HCT116 (cell line): ENCODE measurements at regions not wholly inside any gene's neighbourhood (a gene's known extent, or its start where the extent isn't known, plus 50 kb on each side); places are given as distances from the start of the nearest gene placed in this dataset.

ENCODE experiments used
- ATAC-seq: fragments of 200-7000 bp; cut with Tn5 transposase; 2 replicates; pipeline ENCODE4 v1.9.1; 2020; ENCODE audit warnings: mild to moderate bottlenecking, moderate library complexity
- BruUV-seq: library from RNA; stranded (reverse); fragments of 400-500 nt; replicated peaks from 2 replicates; lab custom pipeline; 2021; lab: Mats Ljungman, UMichigan
- CTCF ChIA-PET: fragments of 300-600 bp; sonication (Branson Sonifier 250); formaldehyde crosslinking; loops from one replicate; lab custom pipeline; 2021; ENCODE audit warnings: antibody characterized with exemption; lab: Charles Lee
- POLR2A ChIA-PET: fragments of 300-600, 350-600 bp; sonication (Branson Sonifier 250); formaldehyde crosslinking; loops from one replicate; lab custom pipeline; 2021; ENCODE audit warnings: antibody characterized with exemption; lab: Charles Lee
- RAD21 ChIA-PET, 2 experiments: fragments of 300-600 bp; sonication (Branson Sonifier 250); formaldehyde crosslinking; loops; one replicate each; lab custom pipeline; 2023; ENCODE audit warnings: low total read pairs in 2 of 2; ENCODE audit not compliant: uncharacterized antibody in 2 of 2, unreplicated experiment in 2 of 2, low non-redundant PET in 1 of 2; lab: Charles Lee
- DNase-seq: peaks from one replicate; pipeline ENCODE4 v3.0.0-alpha.2; 2010; ENCODE audit warnings: low read depth, low spot score
- H2AFZ ChIP-seq: fragments of 200-600 bp; shearing (Covaris generic), sonication (generic); 2 replicates; pipeline ENCODE4 v1.6.1; 2017; ENCODE audit warnings: low read depth, mixed run types, mixed read lengths, antibody characterized with exemption, low read length; ENCODE audit not compliant: poor library complexity, severe bottlenecking
- H3K27ac ChIP-seq: 2 replicates; pipeline ENCODE4 v1.5.1; 2012; ENCODE audit warnings: low read depth, low read length
- H3K27me3 ChIP-seq: fragments of 200-600 bp; sonication (generic); 2 replicates; pipeline ENCODE4 v1.6.1; 2016; ENCODE audit warnings: mixed run types, low read length, mixed read lengths; ENCODE audit not compliant: insufficient read depth
- H3K36me3 ChIP-seq, 2 experiments: fragments of 200-500 bp in 1 of 2; fragments of 200-600 bp in 1 of 2; sonication (Bioruptor generic) in 1 of 2; sonication (generic) in 1 of 2; 2 replicates each; pipeline versions ENCODE4 v1.5.1 to v1.6.1; 2014 to 2016; ENCODE audit warnings: low read length in 2 of 2, inconsistent platforms in 1 of 2, mixed read lengths in 1 of 2, mixed run types in 1 of 2; ENCODE audit not compliant: insufficient read depth in 2 of 2, control insufficient read depth in 1 of 2
- H3K4me1 ChIP-seq, 2 experiments: fragments of 200-600 bp in 1 of 2; sonication (generic) in 1 of 2; 2 replicates each; pipeline versions ENCODE4 v1.5.1 to v1.6.1; 2012 to 2017; ENCODE audit warnings: low read length in 2 of 2, inconsistent platforms in 1 of 2, mild to moderate bottlenecking in 1 of 2, mixed read lengths in 1 of 2, mixed run types in 1 of 2, moderate library complexity in 1 of 2; ENCODE audit not compliant: insufficient read depth in 2 of 2, control insufficient read depth in 1 of 2
- H3K4me2 ChIP-seq: fragments of 200-600 bp; sonication (generic); 2 replicates; pipeline ENCODE4 v1.6.1; 2017; ENCODE audit warnings: mixed run types, low read length, mixed read lengths
- H3K4me3 ChIP-seq, 2 experiments: fragments of 200-600 bp in 1 of 2; sonication (generic) in 1 of 2; replicated peaks in 1 of 2; 2 replicates each; pipeline ENCODE4 v1.5.1; 2011 to 2016; ENCODE audit warnings: low read length in 2 of 2, control low read depth in 1 of 2, low read depth in 1 of 2, mild to moderate bottlenecking in 1 of 2, mixed read lengths in 1 of 2, mixed run types in 1 of 2
- H3K79me2 ChIP-seq: fragments of 200-600 bp; sonication (generic); 2 replicates; pipeline ENCODE4 v1.6.1; 2017; ENCODE audit warnings: mild to moderate bottlenecking, mixed run types, low read length, moderate library complexity, mixed read lengths; ENCODE audit not compliant: insufficient read depth
- H3K9ac ChIP-seq: fragments of 200-600 bp; sonication (generic); 2 replicates; pipeline ENCODE4 v1.6.1; 2016; ENCODE audit warnings: low read length, mixed read lengths
- H3K9me2 ChIP-seq: fragments of 200-600 bp; sonication (generic), shearing (Covaris generic); 2 replicates; pipeline ENCODE4 v1.6.1; 2017; ENCODE audit warnings: mixed run types, mild to moderate bottlenecking, moderate library complexity; ENCODE audit not compliant: insufficient read depth
- H3K9me3 ChIP-seq, 2 experiments: fragments of 200-500 bp in 1 of 2; fragments of 200-600 bp in 1 of 2; sonication (Bioruptor generic) in 1 of 2; sonication (generic) in 1 of 2; 2 replicates each; pipeline ENCODE4 v1.6.1; 2014 to 2017; ENCODE audit warnings: low read length in 2 of 2, mixed read lengths in 2 of 2, inconsistent platforms in 1 of 2, low read depth in 1 of 2, mild to moderate bottlenecking in 1 of 2, mixed run types in 1 of 2, moderate library complexity in 1 of 2; ENCODE audit not compliant: control insufficient read depth in 1 of 2, insufficient read depth in 1 of 2
- H4K20me1 ChIP-seq: fragments of 200-600 bp; sonication (generic), shearing (Covaris generic); 2 replicates; pipeline ENCODE4 v1.6.1; 2017; ENCODE audit warnings: mixed run types, mild to moderate bottlenecking, moderate library complexity; ENCODE audit not compliant: insufficient read depth
- CBX3 ChIP-seq: IDR thresholded peaks from 2 replicates; pipeline ENCODE4 v1.6.1; 2012; ENCODE audit warnings: low read depth
- CEBPB ChIP-seq: IDR thresholded peaks from 2 replicates; pipeline ENCODE4 v1.6.1; 2012; ENCODE audit warnings: low read depth
- EGR1 ChIP-seq: IDR thresholded peaks from 2 replicates; pipeline ENCODE4 v1.6.1; 2012; ENCODE audit warnings: low read depth
- RAD21 ChIP-seq: IDR thresholded peaks from 2 replicates; pipeline ENCODE4 v1.6.1; 2012; ENCODE audit warnings: low read depth, mild to moderate bottlenecking
- SP1 ChIP-seq: IDR thresholded peaks from 2 replicates; pipeline ENCODE4 v1.6.1; 2012; ENCODE audit warnings: low read depth
- ZNF274 ChIP-seq: fragments of 200-500 bp; sonication (Bioruptor generic); IDR thresholded peaks from 2 replicates; pipeline ENCODE4 v1.6.1; 2014; ENCODE audit warnings: mild to moderate bottlenecking, low read depth, low read length, inconsistent platforms
- intact Hi-C: fragments of 100-400 bp; cut with micrococcal nuclease; formaldehyde crosslinking; loops from 2 replicates; pipeline ENCODE4 v1.10.0; 2022
- TF ChIP-seq, protein P1 (sequence below): IDR thresholded peaks from 2 replicates; pipeline ENCODE4 v1.6.1; 2012

GRCh38 chr4:17293901-17294300, 218.0 kb downstream of the QDPR start:
- no peak overlapping the region for H3K9ac ChIP-seq
- ChIA-PET POLR2A (no interaction called here), RAD21 (no interaction called here), CTCF (no interaction called here)
- no peak overlapping the region for H3K4me3 ChIP-seq
- intact Hi-C loops = no loop called here
- no peaks in the 10 kb centered on the region for H3K9me3 ChIP-seq
- H3K27me3 ChIP-seq = peaks cover 8% of the 10 kb centered on the region
- no peaks in the 10 kb centered on the region for H3K36me3 ChIP-seq
- ATAC-seq (no peak), DNase-seq (no peak)
- H3K9me2 ChIP-seq = no peaks in the 10 kb centered on the region
- no peaks in the 10 kb centered on the region for H3K4me1 ChIP-seq
- no peak for TF ChIP-seq RAD21
- BruUV-seq = no TSS peak
- H3K4me2 ChIP-seq = no peak overlapping the region
- no peak overlapping the region for H3K27ac ChIP-seq
- H4K20me1 ChIP-seq = no peaks in the 10 kb centered on the region; the same call in 1 of the 2 replicates
- H3K79me2 ChIP-seq = no peaks in the 10 kb centered on the region
- H2AFZ ChIP-seq = no peak overlapping the region

DNA sequence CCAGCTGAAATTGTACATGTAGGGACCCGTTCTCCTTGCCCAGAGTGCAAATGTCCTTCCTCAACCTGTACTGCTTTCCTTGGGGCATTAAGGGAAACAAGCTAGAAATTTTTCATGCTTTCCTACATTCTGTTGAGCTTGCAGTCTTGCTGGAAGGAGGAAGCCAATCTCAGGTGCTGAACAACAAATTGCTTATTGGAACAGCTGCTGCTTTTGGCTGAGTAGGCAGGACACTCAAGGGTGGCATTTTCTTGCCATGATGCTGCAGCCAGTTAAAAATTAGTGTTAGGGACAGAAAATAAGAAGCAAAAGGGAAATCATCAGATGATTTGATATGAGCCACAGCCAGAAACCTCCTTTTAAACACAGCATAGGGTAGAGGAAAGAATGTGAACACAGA, 223.7 kb downstream of the QDPR start:
- no peaks in the 10 kb centered on the region for H3K9me2 ChIP-seq
- POLR2A ChIA-PET = no interaction called here
- H3K79me2 ChIP-seq = no peaks in the 10 kb centered on the region
- RAD21 ChIA-PET = no interaction called here
- ATAC-seq (no peak), DNase-seq (no peak)
- no peaks in the 10 kb centered on the region for H3K9me3 ChIP-seq
- no TSS peak for BruUV-seq
- H3K4me3 ChIP-seq = no peak overlapping the region
- no peak overlapping the region for H3K9ac ChIP-seq
- TF ChIP-seq ZNF274 = no peak
- no peak for TF ChIP-seq CBX3
- TF ChIP-seq CEBPB = no peak
- TF ChIP-seq EGR1 = no peak
- TF ChIP-seq SP1 = no peak
- TF ChIP-seq, protein P1, sequence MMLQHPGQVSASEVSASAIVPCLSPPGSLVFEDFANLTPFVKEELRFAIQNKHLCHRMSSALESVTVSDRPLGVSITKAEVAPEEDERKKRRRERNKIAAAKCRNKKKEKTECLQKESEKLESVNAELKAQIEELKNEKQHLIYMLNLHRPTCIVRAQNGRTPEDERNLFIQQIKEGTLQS = no peak
- TF ChIP-seq, all 23 proteins: peak for 0
- H4K20me1 ChIP-seq = no peaks in the 10 kb centered on the region; the same call in 1 of the 2 replicates
- CTCF ChIA-PET = no interaction called here
- no peak overlapping the region for H2AFZ ChIP-seq
- H3K36me3 ChIP-seq = no peaks in the 10 kb centered on the region
- no peak overlapping the region for H3K4me2 ChIP-seq
- intact Hi-C loops = no loop called here
- H3K4me1 ChIP-seq = no peaks in the 10 kb centered on the region
- H3K27me3 ChIP-seq = peaks cover 6% of the 10 kb centered on the region; the same call in 1 of the 2 replicates
- H3K27ac ChIP-seq = no peak overlapping the region
